BE2C (cell line): ENCODE measurements at regions not wholly inside any gene's neighbourhood (a gene's known extent, or its start where the extent isn't known, plus 50 kb on each side); places are given as distances from the start of the nearest gene placed in this dataset.

Experiments
- DNase-seq: peaks from one replicate; pipeline ENCODE4 v3.0.0-alpha.2; 2020
- H3K27me3 ChIP-seq: fragments of 250-450 bp; sonication (Bioruptor Pico); 2 replicates; pipeline ENCODE4 v1.5.1; 2020; ENCODE audit warnings: mild to moderate bottlenecking
- H3K36me3 ChIP-seq: fragments of 250-450 bp; sonication (Bioruptor Pico); 2 replicates; pipeline ENCODE4 v1.5.1; 2020; ENCODE audit warnings: mild to moderate bottlenecking
- H3K4me1 ChIP-seq: fragments of 250-450 bp; sonication (Bioruptor Pico); 2 replicates; pipeline ENCODE4 v1.5.1; 2020
- H3K4me3 ChIP-seq: 2 replicates; pipeline ENCODE4 v1.5.1; 2011; ENCODE audit warnings: low read depth, low read length
- H3K9me3 ChIP-seq: fragments of 250-450 bp; sonication (Bioruptor Pico); 2 replicates; pipeline ENCODE4 v1.5.1; 2020
- CTCF ChIP-seq: IDR thresholded peaks from 2 replicates; pipeline ENCODE4 v1.5.1; 2012; ENCODE audit warnings: mild to moderate bottlenecking, low read depth, low read length

- no peak for DNase-seq
- Histone ChIP-seq H3K9me3 (no peaks in the 10 kb centered on the region), H3K4me3 (no peak overlapping the region), H3K27me3 (no peaks in the 10 kb centered on the region), H3K4me1 (no peaks in the 10 kb centered on the region), H3K36me3 (no peaks in the 10 kb centered on the region)
- TF ChIP-seq CTCF = no peak
Measured at GRCh38 chr10:80705899-80706298, 168.2 kb downstream of the SH2D4B start.

GRCh38 chr10:80708185-80708584, 170.5 kb downstream of the SH2D4B start:
- Histone ChIP-seq H3K27me3 (no peaks in the 10 kb centered on the region; the same call in 1 of the 2 replicates), H3K4me1 (no peaks in the 10 kb centered on the region), H3K36me3 (no peaks in the 10 kb centered on the region), H3K9me3 (no peaks in the 10 kb centered on the region), H3K4me3 (no peak overlapping the region)
- TF ChIP-seq CTCF = no peak
- DNase-seq = no peak

GRCh38 chr10:80708808-80709207, 171.1 kb downstream of the SH2D4B start:
- Histone ChIP-seq H3K9me3 (no peaks in the 10 kb centered on the region), H3K36me3 (no peaks in the 10 kb centered on the region), H3K4me3 (no peak overlapping the region), H3K4me1 (no peaks in the 10 kb centered on the region), H3K27me3 (no peaks in the 10 kb centered on the region; the same call in 1 of the 2 replicates)
- TF ChIP-seq CTCF = no peak
- no peak for DNase-seq

GRCh38 chr10:80709866-80710265, 172.2 kb downstream of the SH2D4B start:
- Histone ChIP-seq H3K9me3 (no peaks in the 10 kb centered on the region), H3K4me1 (no peaks in the 10 kb centered on the region), H3K27me3 (no peaks in the 10 kb centered on the region; the same call in 1 of the 2 replicates), H3K36me3 (no peaks in the 10 kb centered on the region), H3K4me3 (no peak overlapping the region)
- DNase-seq = no peak
- TF ChIP-seq CTCF = no peak

GRCh38 chr10:80713398-80713928, 175.8 kb downstream of the SH2D4B start:
- no peaks in the 10 kb centered on the region for H3K4me1 ChIP-seq
- no peak for DNase-seq
- no peak for TF ChIP-seq CTCF

GRCh38 chr10:80714566-80714965, 176.9 kb downstream of the SH2D4B start:
- TF ChIP-seq CTCF = no peak
- no peak for DNase-seq
- Histone ChIP-seq H3K4me1 (no peaks in the 10 kb centered on the region), H3K4me3 (no peak overlapping the region), H3K36me3 (no peaks in the 10 kb centered on the region), H3K9me3 (no peaks in the 10 kb centered on the region), H3K27me3 (no peaks in the 10 kb centered on the region; the same call in 1 of the 2 replicates)

More at GRCh38 chr10:80713398-80713928, 175.8 kb downstream of the SH2D4B start:
- Histone ChIP-seq H3K36me3 (no peaks in the 10 kb centered on the region), H3K4me3 (no peak overlapping the region), H3K27me3 (no peaks in the 10 kb centered on the region; the same call in 1 of the 2 replicates), H3K9me3 (no peaks in the 10 kb centered on the region)
